Breast epithelium (tissue), 3 donors: ENCODE measurements at regions not wholly inside any gene's neighbourhood (a gene's known extent, or its start where the extent isn't known, plus 50 kb on each side); places are given as distances from the start of the nearest gene placed in this dataset.

Experiments used
- POLR2A ChIP-seq: fragments of 450-650 bp; IDR thresholded peaks from one replicate; pipeline ENCODE4 v1.6.1; 2016; ENCODE audit warnings: antibody characterized with exemption, mild to moderate bottlenecking, moderate library complexity
- POLR2AphosphoS5 ChIP-seq, 3 donors: sonication (generic); formaldehyde crosslinking; IDR thresholded peaks; one replicate each; pipeline ENCODE4 v1.6.1; 2017; ENCODE audit warnings: antibody characterized with exemption in 3 of 3
- TF ChIP-seq, protein P1 (sequence below), 3 donors: fragments of 450-650 bp; IDR thresholded peaks; one replicate each; pipeline ENCODE4 v1.5.1; 2016 to 2017; ENCODE audit warnings: antibody characterized with exemption in 3 of 3, mild to moderate bottlenecking in 3 of 3, moderate library complexity in 3 of 3

DNA sequence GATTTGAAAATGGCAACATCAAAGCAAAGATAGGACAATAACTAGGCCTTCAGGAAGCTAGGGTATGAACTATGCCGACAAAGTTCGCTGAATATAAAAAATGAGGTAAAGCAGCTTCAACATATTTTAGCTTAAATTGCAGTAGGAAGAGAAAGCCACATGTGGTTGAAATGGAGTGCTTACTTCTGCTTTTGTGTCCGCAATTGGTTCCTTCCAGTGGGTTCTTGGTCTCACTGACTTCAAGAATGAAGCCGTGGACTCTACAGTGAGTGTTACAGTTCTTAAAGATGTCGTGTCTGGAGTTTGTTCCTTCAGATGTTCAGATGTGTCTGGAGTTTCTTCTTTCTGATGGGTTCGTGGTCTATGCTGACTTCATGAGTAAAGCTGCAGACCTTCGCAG, 95.2 kb downstream of the APTX start:
- TF ChIP-seq POLR2AphosphoS5 (IDR thresholded peaks at IDR 0.05) (no peak), POLR2A (no peak)
- TF ChIP-seq, protein P1, sequence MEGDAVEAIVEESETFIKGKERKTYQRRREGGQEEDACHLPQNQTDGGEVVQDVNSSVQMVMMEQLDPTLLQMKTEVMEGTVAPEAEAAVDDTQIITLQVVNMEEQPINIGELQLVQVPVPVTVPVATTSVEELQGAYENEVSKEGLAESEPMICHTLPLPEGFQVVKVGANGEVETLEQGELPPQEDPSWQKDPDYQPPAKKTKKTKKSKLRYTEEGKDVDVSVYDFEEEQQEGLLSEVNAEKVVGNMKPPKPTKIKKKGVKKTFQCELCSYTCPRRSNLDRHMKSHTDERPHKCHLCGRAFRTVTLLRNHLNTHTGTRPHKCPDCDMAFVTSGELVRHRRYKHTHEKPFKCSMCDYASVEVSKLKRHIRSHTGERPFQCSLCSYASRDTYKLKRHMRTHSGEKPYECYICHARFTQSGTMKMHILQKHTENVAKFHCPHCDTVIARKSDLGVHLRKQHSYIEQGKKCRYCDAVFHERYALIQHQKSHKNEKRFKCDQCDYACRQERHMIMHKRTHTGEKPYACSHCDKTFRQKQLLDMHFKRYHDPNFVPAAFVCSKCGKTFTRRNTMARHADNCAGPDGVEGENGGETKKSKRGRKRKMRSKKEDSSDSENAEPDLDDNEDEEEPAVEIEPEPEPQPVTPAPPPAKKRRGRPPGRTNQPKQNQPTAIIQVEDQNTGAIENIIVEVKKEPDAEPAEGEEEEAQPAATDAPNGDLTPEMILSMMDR (IDR thresholded peaks at IDR 0.05), result no peak
